ENCODE measurements at regions not wholly inside any gene's neighbourhood (a gene's known extent, or its start where the extent isn't known, plus 50 kb on each side); places are given as distances from the start of the nearest gene placed in this dataset.
A peak's percentile ranks its signal among the peaks of the same experiment; 100 is the strongest.

GRCh38 chr2:120836281-120836680 is 100.6 kb downstream of the GLI2 start:
- Histone ChIP-seq H2AK5ac (ENCODE audit: low read length, severe bottlenecking) (no peak overlapping the region), H2AFZ (ENCODE audit: low read depth, low read length) (no peak overlapping the region), H3K27ac (ENCODE audit: low read length, poor library complexity, severe bottlenecking) (no peak overlapping the region), H3K79me1 (replicated peaks; ENCODE audit: low read length, poor library complexity, severe bottlenecking) (peaks cover 39% of the 10 kb centered on the region), H3K18ac (ENCODE audit: low read depth in 1 of 2, low read length in 2 of 2) (no peak overlapping the region), H2BK15ac (ENCODE audit: low read depth, poor library complexity, severe bottlenecking) (no peak overlapping the region), H3K4me1 (ENCODE audit: control insufficient read depth, insufficient read depth, low read depth, low read length) (peaks cover 4% of the 10 kb centered on the region), H3K4me3 (ENCODE audit: insufficient read depth in 1 of 2, low read depth in 1 of 2, low read length in 2 of 2) (no peak overlapping the region), H3K4ac (ENCODE audit: low read depth in 1 of 2, low read length in 2 of 2) (no peak overlapping the region), H3K4me2 (ENCODE audit: low read length, poor library complexity, severe bottlenecking) (no peak overlapping the region), H3K36me3 (ENCODE audit: control insufficient read depth in 1 of 2, insufficient read depth in 2 of 2, low read depth in 1 of 2, low read length in 2 of 2) (peaks cover 0 to 17% of the 10 kb centered on the region in 2 experiments), H2BK5ac (ENCODE audit: low read depth, low read length, poor library complexity, severe bottlenecking) (no peak overlapping the region), H3K27me3 (ENCODE audit: control insufficient read depth in 1 of 2, insufficient read depth in 1 of 2, low read length in 2 of 2) (no peaks in the 10 kb centered on the region), H4K91ac (ENCODE audit: low read length) (no peak overlapping the region), H3K9ac (ENCODE audit: low read length) (no peak overlapping the region), H2BK12ac (ENCODE audit: low read length in 2 of 2) (no peak overlapping the region), H4K8ac (ENCODE audit: low read length) (no peak overlapping the region), H3K23ac (ENCODE audit: low read length in 2 of 2) (no peak overlapping the region), H2BK120ac (ENCODE audit: low read depth, low read length) (no peak overlapping the region), H3K14ac (ENCODE audit: low read length in 2 of 2) (no peak overlapping the region), H3K9me3 (ENCODE audit: control insufficient read depth, low read length) (no peaks in the 10 kb centered on the region)
- DNase-seq: no peak
- WGBS: 88% methylated on average over 1 of the region's 5 CpGs

DNA sequence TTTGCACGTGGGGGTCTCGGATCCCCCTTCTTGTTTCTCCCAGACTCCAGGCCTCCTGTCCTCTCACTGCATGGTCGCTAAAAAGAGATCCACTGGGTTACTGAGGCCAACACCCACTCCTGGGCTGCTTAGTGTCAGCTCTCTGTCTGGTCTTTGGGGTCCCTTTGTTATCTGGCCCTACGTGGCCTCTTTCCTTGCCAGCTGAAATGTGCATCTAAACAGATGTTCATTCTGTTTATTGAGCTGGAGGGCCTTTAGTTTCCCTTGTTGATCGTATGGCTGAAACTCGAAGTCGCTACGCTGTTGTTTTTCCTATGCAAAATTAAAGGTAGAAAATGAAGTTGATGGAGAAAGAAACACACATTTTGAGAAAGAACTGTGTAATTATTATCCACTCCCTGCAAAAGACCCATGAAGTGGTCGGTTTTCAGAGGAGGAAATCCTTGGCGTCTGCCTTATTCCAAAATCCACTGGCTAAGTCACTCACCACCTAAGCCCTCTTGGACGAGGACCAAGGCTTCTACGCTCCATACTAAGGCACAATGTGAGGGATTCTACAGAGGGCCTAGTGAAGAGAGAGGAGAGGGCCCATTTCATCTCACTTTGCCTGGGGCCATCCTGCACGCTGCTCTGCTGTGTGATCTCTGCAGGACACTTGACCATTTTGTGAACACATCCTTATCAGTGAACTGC is 105.3 kb downstream of the GLI2 start:
- H3K27ac ChIP-seq (ENCODE audit: low read length, poor library complexity, severe bottlenecking): no peak overlapping the region
- no peak overlapping the region for H3K23ac ChIP-seq (ENCODE audit: low read length in 2 of 2)
- 95% methylated on average over 13 of the region's 13 CpGs for WGBS
- DNase-seq: no peak
- H3K4me3 ChIP-seq (ENCODE audit: insufficient read depth in 1 of 2, low read depth in 1 of 2, low read length in 2 of 2): no peak overlapping the region
- no peak overlapping the region for H4K91ac ChIP-seq (ENCODE audit: low read length)
- peaks cover 11% of the 10 kb centered on the region for H3K4me1 ChIP-seq (ENCODE audit: control insufficient read depth, insufficient read depth, low read depth, low read length)
- H3K9ac ChIP-seq (ENCODE audit: low read length): no peak overlapping the region
- H3K9me3 ChIP-seq (ENCODE audit: control insufficient read depth, low read length): no peaks in the 10 kb centered on the region
- H2AK5ac ChIP-seq (ENCODE audit: low read length, severe bottlenecking): no peak overlapping the region
- H2BK12ac ChIP-seq (ENCODE audit: low read length in 2 of 2): no peak overlapping the region
- peak overlapping the region in 1 of 2 experiments; percentile 2 for H3K4ac ChIP-seq (ENCODE audit: low read depth in 1 of 2, low read length in 2 of 2)
- H2BK15ac ChIP-seq (ENCODE audit: low read depth, poor library complexity, severe bottlenecking): no peak overlapping the region
- peak overlapping the region; percentile 48 for H4K8ac ChIP-seq (ENCODE audit: low read length)
- no peak overlapping the region for H2BK120ac ChIP-seq (ENCODE audit: low read depth, low read length)
- no peak overlapping the region for H3K14ac ChIP-seq (ENCODE audit: low read length in 2 of 2)
- no peak overlapping the region for H2BK5ac ChIP-seq (ENCODE audit: low read depth, low read length, poor library complexity, severe bottlenecking)
- no peaks in the 10 kb centered on the region for H3K27me3 ChIP-seq (ENCODE audit: control insufficient read depth in 1 of 2, insufficient read depth in 1 of 2, low read length in 2 of 2)
- no peak overlapping the region for H3K4me2 ChIP-seq (ENCODE audit: low read length, poor library complexity, severe bottlenecking)
- H3K18ac ChIP-seq (ENCODE audit: low read depth in 1 of 2, low read length in 2 of 2): peak overlapping the region in 1 of 2 experiments; percentile 9
- no peak overlapping the region for H2AFZ ChIP-seq (ENCODE audit: low read depth, low read length)
- peaks cover 33% of the 10 kb centered on the region for H3K79me1 ChIP-seq (replicated peaks; ENCODE audit: low read length, poor library complexity, severe bottlenecking)
- H3K36me3 ChIP-seq (ENCODE audit: control insufficient read depth in 1 of 2, insufficient read depth in 2 of 2, low read depth in 1 of 2, low read length in 2 of 2): peaks cover 0 to 6% of the 10 kb centered on the region in 2 experiments

DNA sequence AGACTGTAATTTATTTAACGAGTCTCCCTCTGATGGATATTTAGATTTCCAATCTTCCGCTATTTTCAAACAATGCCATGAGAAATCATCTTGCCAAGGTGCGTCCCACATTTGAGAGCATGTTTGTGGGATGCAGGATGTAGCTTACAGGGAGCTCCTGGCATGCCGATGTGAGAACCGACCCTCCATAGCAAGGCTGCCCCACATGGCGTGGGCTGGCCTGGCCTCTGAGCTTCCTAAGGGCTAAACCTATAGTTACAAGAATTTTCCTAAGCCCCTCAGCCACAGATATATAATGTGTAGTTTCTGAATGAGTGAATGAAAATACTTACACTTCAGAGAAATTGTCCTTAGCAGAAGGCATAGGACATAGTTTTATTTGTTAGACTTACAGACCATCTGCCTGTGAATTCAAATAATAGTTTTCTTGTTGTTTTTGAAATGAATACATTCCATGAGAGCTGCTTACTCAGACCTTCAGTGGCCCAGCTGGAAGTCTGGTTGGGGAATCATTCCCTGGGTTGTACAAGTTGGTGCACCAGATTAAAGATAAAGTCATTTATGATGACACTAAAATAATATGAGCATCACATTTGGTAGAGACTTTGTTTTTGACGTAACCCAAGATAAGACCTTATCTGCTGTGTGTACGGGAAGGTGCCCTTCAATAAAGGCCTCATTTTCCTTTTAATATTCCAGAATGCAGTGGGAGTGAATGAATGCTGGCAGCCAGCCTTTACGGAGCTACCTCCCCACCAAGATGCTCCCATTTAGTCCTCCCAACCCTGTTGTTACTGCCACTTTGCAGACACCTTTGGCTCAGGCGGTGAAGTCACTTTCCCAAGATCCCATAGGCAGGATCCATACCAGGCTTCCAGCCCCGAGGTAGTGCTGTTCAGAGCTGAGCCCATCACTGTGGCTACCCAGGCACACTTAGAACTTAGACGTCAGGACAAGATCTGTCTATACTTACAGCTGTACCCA is 107.1 kb downstream of the GLI2 start:
- Histone ChIP-seq H3K4ac (ENCODE audit: low read depth in 1 of 2, low read length in 2 of 2) (no peak overlapping the region), H3K4me3 (ENCODE audit: insufficient read depth in 1 of 2, low read depth in 1 of 2, low read length in 2 of 2) (no peak overlapping the region), H3K9ac (ENCODE audit: low read length) (no peak overlapping the region), H4K91ac (ENCODE audit: low read length) (no peak overlapping the region), H3K79me1 (replicated peaks; ENCODE audit: low read length, poor library complexity, severe bottlenecking) (peaks cover 41% of the 10 kb centered on the region), H2BK5ac (ENCODE audit: low read depth, low read length, poor library complexity, severe bottlenecking) (no peak overlapping the region), H3K36me3 (ENCODE audit: control insufficient read depth in 1 of 2, insufficient read depth in 2 of 2, low read depth in 1 of 2, low read length in 2 of 2) (peaks cover 0 to 6% of the 10 kb centered on the region in 2 experiments), H3K27ac (ENCODE audit: low read length, poor library complexity, severe bottlenecking) (no peak overlapping the region), H2BK120ac (ENCODE audit: low read depth, low read length) (no peak overlapping the region), H2AFZ (ENCODE audit: low read depth, low read length) (no peak overlapping the region), H2BK15ac (ENCODE audit: low read depth, poor library complexity, severe bottlenecking) (no peak overlapping the region), H3K9me3 (ENCODE audit: control insufficient read depth, low read length) (no peaks in the 10 kb centered on the region), H3K27me3 (ENCODE audit: control insufficient read depth in 1 of 2, insufficient read depth in 1 of 2, low read length in 2 of 2) (no peaks in the 10 kb centered on the region), H3K4me1 (ENCODE audit: control insufficient read depth, insufficient read depth, low read depth, low read length) (peaks cover 17% of the 10 kb centered on the region), H2AK5ac (ENCODE audit: low read length, severe bottlenecking) (no peak overlapping the region), H3K4me2 (ENCODE audit: low read length, poor library complexity, severe bottlenecking) (no peak overlapping the region), H2BK12ac (ENCODE audit: low read length in 2 of 2) (no peak overlapping the region), H3K14ac (ENCODE audit: low read length in 2 of 2) (no peak overlapping the region), H3K18ac (ENCODE audit: low read depth in 1 of 2, low read length in 2 of 2) (peak overlapping the region in 1 of 2 experiments; percentile 14), H4K8ac (ENCODE audit: low read length) (no peak overlapping the region), H3K23ac (ENCODE audit: low read length in 2 of 2) (no peak overlapping the region)
- WGBS: 97% methylated on average over 11 of the region's 12 CpGs
- no peak for DNase-seq

Measured in mesenchymal stem cell (in vitro differentiated cells and primary cell).